Neutrophil (primary cell): ENCODE measurements at regions not wholly inside any gene's neighbourhood (a gene's known extent, or its start where the extent isn't known, plus 50 kb on each side); places are given as distances from the start of the nearest gene placed in this dataset.

Source experiments
- H3K27ac ChIP-seq: fragments of 200-600 bp; sonication (generic); 2 replicates; pipeline ENCODE4 v1.5.1; 2016; ENCODE audit warnings: mild to moderate bottlenecking, moderate library complexity
- H3K27me3 ChIP-seq: fragments of 200-600 bp; sonication (generic); 2 replicates; pipeline ENCODE4 v1.6.0; 2016; ENCODE audit warnings: mild to moderate bottlenecking
- H3K36me3 ChIP-seq: fragments of 200-600 bp; sonication (generic); 2 replicates; pipeline ENCODE4 v1.5.1; 2017
- H3K4me1 ChIP-seq, 2 experiments: fragments of 200-600 bp in 1 of 2; sonication (generic) in 1 of 2; 1 replicate in 1 of 2; 2 replicates in 1 of 2; pipeline versions ENCODE4 v1.5.1 to v1.6.1; 2013 to 2016; ENCODE audit warnings: low read depth in 1 of 2, low read length in 1 of 2, mild to moderate bottlenecking in 1 of 2, moderate library complexity in 1 of 2; ENCODE audit not compliant: control insufficient read depth in 1 of 2, insufficient read depth in 1 of 2
- H3K4me3 ChIP-seq, 2 experiments: fragments of 200-600 bp in 1 of 2; sonication (generic) in 1 of 2; 1 replicate in 1 of 2; 2 replicates in 1 of 2; pipeline ENCODE4 v1.5.1; 2013 to 2016; ENCODE audit warnings: low read depth in 1 of 2, low read length in 1 of 2, mild to moderate bottlenecking in 1 of 2, moderate library complexity in 1 of 2
- H3K9me3 ChIP-seq: fragments of 200-600 bp; sonication (generic); 2 replicates; pipeline ENCODE4 v1.5.1; 2016
- TF ChIP-seq, protein P1 (sequence below): fragments of 200-600 bp; sonication (generic); IDR thresholded peaks from 2 replicates; pipeline ENCODE4 v1.5.1; 2016; ENCODE audit warnings: antibody characterized with exemption

DNA sequence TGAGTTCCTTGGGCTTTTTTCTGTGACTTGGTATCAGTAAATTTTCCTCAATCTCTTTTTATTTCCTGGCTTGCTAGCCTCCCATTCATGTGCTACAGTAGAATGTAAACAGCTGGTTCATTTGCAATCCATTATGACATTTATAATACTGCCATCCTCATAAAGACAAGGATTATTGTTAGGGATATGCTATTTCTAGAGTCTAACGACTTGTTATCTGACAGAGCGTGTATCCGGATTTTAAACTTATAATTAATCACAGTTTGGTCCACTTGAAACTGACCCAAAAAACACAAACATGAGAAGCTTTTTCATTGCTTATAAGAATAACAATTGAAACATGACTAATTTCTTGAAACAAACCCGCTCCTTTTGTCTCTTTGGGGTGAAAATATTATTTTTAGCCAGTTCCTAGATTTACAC, 585.8 kb downstream of the TLE4 start:
- H3K36me3 ChIP-seq = no peaks in the 10 kb centered on the region
- H3K9me3 ChIP-seq = no peaks in the 10 kb centered on the region
- TF ChIP-seq, protein P1, sequence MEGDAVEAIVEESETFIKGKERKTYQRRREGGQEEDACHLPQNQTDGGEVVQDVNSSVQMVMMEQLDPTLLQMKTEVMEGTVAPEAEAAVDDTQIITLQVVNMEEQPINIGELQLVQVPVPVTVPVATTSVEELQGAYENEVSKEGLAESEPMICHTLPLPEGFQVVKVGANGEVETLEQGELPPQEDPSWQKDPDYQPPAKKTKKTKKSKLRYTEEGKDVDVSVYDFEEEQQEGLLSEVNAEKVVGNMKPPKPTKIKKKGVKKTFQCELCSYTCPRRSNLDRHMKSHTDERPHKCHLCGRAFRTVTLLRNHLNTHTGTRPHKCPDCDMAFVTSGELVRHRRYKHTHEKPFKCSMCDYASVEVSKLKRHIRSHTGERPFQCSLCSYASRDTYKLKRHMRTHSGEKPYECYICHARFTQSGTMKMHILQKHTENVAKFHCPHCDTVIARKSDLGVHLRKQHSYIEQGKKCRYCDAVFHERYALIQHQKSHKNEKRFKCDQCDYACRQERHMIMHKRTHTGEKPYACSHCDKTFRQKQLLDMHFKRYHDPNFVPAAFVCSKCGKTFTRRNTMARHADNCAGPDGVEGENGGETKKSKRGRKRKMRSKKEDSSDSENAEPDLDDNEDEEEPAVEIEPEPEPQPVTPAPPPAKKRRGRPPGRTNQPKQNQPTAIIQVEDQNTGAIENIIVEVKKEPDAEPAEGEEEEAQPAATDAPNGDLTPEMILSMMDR = no peak
- no peak overlapping the region for H3K4me3 ChIP-seq
- no peaks in the 10 kb centered on the region for H3K4me1 ChIP-seq
- H3K27me3 ChIP-seq = no peaks in the 10 kb centered on the region
- no peak overlapping the region for H3K27ac ChIP-seq

GRCh38 chr9:80156756-80157472, 585.1 kb downstream of the TLE4 start:
- no peaks in the 10 kb centered on the region for H3K27me3 ChIP-seq
- no peak overlapping the region for H3K4me3 ChIP-seq
- no peaks in the 10 kb centered on the region for H3K4me1 ChIP-seq
- TF ChIP-seq, protein P1 = no peak
- no peaks in the 10 kb centered on the region for H3K36me3 ChIP-seq
- no peak overlapping the region for H3K27ac ChIP-seq
- no peaks in the 10 kb centered on the region for H3K9me3 ChIP-seq

- H3K4me3 ChIP-seq = no peak overlapping the region
- no peaks in the 10 kb centered on the region for H3K4me1 ChIP-seq
- no peaks in the 10 kb centered on the region for H3K9me3 ChIP-seq
- H3K27me3 ChIP-seq = no peaks in the 10 kb centered on the region
- TF ChIP-seq, protein P1 = no peak
- no peak overlapping the region for H3K27ac ChIP-seq
- H3K36me3 ChIP-seq = no peaks in the 10 kb centered on the region
These were observed 584.5 kb downstream of the TLE4 start for GRCh38 chr9:80156262-80156661.

DNA sequence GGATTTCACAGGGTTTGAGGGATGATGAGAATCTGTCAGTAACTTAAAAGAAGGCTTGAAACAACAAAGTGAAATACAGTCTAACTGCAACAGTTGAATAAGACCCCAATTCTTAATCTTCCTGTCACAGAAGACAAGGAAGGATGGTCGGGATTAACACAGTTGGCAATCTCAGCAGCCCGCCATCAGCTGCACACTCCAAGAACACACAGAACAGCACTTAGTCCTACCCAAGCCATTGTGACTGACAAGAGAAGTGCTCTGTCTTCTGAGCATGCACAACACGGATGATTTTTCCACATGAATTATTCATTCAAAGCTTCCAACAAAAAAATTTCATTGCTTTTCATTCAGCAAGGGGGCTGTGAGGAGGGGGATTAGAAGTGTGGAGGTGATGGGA, 576.1 kb downstream of the TLE4 start:
- no peaks in the 10 kb centered on the region for H3K27me3 ChIP-seq
- H3K36me3 ChIP-seq = no peaks in the 10 kb centered on the region
- TF ChIP-seq, protein P1 = no peak

DNA sequence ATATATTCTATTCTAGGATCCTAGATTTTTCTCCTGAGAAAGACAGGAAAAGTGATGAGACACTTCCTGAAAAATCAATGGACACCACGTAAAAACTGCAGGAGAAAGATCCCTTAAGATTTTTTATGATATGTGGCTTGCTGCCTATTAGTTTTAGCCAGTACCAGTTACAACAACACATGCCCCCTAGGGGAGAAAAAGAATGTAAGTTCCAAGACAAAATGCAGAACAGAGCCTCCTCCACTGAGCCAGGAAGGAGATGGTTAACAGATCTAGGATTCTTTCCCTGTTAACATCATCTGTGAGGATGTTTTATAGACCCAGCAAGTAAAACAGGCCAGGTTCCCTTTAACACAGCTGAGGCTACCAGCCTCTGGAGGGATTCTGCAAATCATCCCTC, 574.7 kb downstream of the TLE4 start:
- H3K36me3 ChIP-seq = no peaks in the 10 kb centered on the region
- H3K9me3 ChIP-seq = no peaks in the 10 kb centered on the region
- TF ChIP-seq, protein P1 = no peak
- H3K4me1 ChIP-seq = no peaks in the 10 kb centered on the region
- H3K27ac ChIP-seq = no peak overlapping the region
- H3K27me3 ChIP-seq = no peaks in the 10 kb centered on the region
- H3K4me3 ChIP-seq = no peak overlapping the region

More for the DNA sequence above, 576.1 kb downstream of the TLE4 start:
- Histone ChIP-seq H3K9me3 (no peaks in the 10 kb centered on the region), H3K27ac (no peak overlapping the region), H3K4me1 (no peaks in the 10 kb centered on the region), H3K4me3 (no peak overlapping the region)
